ENCODE measurements at regions not wholly inside any gene's neighbourhood (a gene's known extent, or its start where the extent isn't known, plus 50 kb on each side); places are given as distances from the start of the nearest gene placed in this dataset.

GRCh38 chr10:60570896-60571295 is 181.2 kb upstream of the ANK3 start:
- Histone ChIP-seq H3K36me3 (no peaks in the 10 kb centered on the region), H3K9me3 (peaks cover 0 to 7% (median 0%) of the 10 kb centered on the region in 3 donors), H3K4me3 (no peak overlapping the region), H3K27ac (no peak overlapping the region), H3K27me3 (no peaks in the 10 kb centered on the region), H3K4me1 (peaks cover 0 to 15% (median under 1%) of the 10 kb centered on the region in 3 donors)
- TF ChIP-seq, protein P1, sequence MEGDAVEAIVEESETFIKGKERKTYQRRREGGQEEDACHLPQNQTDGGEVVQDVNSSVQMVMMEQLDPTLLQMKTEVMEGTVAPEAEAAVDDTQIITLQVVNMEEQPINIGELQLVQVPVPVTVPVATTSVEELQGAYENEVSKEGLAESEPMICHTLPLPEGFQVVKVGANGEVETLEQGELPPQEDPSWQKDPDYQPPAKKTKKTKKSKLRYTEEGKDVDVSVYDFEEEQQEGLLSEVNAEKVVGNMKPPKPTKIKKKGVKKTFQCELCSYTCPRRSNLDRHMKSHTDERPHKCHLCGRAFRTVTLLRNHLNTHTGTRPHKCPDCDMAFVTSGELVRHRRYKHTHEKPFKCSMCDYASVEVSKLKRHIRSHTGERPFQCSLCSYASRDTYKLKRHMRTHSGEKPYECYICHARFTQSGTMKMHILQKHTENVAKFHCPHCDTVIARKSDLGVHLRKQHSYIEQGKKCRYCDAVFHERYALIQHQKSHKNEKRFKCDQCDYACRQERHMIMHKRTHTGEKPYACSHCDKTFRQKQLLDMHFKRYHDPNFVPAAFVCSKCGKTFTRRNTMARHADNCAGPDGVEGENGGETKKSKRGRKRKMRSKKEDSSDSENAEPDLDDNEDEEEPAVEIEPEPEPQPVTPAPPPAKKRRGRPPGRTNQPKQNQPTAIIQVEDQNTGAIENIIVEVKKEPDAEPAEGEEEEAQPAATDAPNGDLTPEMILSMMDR (IDR thresholded peaks at IDR 0.05) = no peak
- TF ChIP-seq POLR2A (IDR thresholded peaks at IDR 0.05) = no peak
- intact Hi-C loops (cut with DNase I) = no loop called here
- no peak for DNase-seq
- WGBS, 2 donors = 83 to 98% methylated on average over 4 of the region's 4 CpGs

- WGBS, 2 donors = 85% methylated on average over 1 of the region's 1 CpG
These were observed 180.7 kb upstream of the ANK3 start for GRCh38 chr10:60570272-60570865.

DNA sequence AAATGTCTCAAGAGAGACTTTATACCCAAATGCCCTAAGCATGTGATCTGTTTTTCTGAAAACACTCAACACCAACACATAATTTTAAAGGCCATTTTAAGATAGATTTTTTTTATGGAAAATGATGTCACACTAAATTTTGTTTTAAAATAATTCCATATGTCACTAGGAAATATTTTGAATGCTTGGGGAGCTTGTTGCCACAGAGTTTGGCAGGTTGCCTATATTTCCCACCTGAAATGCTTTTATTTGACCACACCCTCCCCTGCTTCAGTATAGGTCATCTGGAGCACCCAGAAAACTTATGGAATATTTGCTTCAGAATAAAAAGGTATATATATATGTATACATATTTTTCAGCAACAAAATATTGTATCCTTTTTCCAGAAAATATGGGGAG is 180.0 kb upstream of the ANK3 start:
- TF ChIP-seq POLR2A (IDR thresholded peaks at IDR 0.05) = no peak
- TF ChIP-seq, protein P1 (IDR thresholded peaks at IDR 0.05) = no peak
- Histone ChIP-seq H3K27ac (no peak overlapping the region), H3K4me1 (peaks cover 0 to 15% (median 0%) of the 10 kb centered on the region in 3 donors), H3K36me3 (no peaks in the 10 kb centered on the region), H3K4me3 (no peak overlapping the region), H3K27me3 (no peaks in the 10 kb centered on the region), H3K9me3 (peaks cover 0 to 7% (median 0%) of the 10 kb centered on the region in 3 donors)
- intact Hi-C loops (cut with DNase I) = no loop called here
- no peak for DNase-seq

More at GRCh38 chr10:60570272-60570865, 180.7 kb upstream of the ANK3 start:
- intact Hi-C loops (cut with DNase I) = no loop called here
- peaks cover 0 to 7% (median 0%) of the 10 kb centered on the region in 3 donors for H3K9me3 ChIP-seq
- no peaks in the 10 kb centered on the region for H3K36me3 ChIP-seq
- no peak for DNase-seq
- no peaks in the 10 kb centered on the region for H3K27me3 ChIP-seq
- peaks cover 0 to 15% (median 0%) of the 10 kb centered on the region in 3 donors for H3K4me1 ChIP-seq
- no peak overlapping the region for H3K4me3 ChIP-seq
- TF ChIP-seq POLR2A (IDR thresholded peaks at IDR 0.05) = no peak
- TF ChIP-seq, protein P1 (IDR thresholded peaks at IDR 0.05) = no peak
- no peak overlapping the region for H3K27ac ChIP-seq

DNA sequence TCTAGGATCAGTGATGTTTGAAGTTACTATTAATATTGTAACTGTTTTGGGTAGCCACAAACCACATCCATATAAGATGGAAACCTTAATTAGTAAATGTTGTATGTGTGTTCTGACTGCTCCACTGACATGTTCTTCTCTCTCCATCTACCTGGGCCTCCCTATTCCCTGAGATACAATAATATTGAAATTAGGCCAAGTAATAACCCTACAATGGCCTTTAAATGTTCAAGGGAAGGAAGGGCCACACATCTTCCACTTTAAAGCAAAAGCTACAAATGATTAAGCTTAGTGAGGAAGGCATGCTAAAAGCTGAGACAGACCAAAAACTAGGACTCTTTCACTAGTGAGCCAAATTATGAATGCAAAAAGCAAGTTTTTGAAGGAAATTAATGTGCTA is 176.4 kb upstream of the ANK3 start:
- Histone ChIP-seq H3K27me3 (no peaks in the 10 kb centered on the region), H3K4me1 (no peaks in the 10 kb centered on the region), H3K27ac (no peak overlapping the region), H3K36me3 (no peaks in the 10 kb centered on the region), H3K9me3 (peaks cover 0 to 7% (median 0%) of the 10 kb centered on the region in 3 donors), H3K4me3 (no peak overlapping the region)
- no peak for DNase-seq
- TF ChIP-seq, protein P1 (IDR thresholded peaks at IDR 0.05) = no peak
- TF ChIP-seq POLR2A (IDR thresholded peaks at IDR 0.05) = no peak
- intact Hi-C loops (cut with DNase I) = no loop called here

- H3K27ac ChIP-seq = no peak overlapping the region
- 70 to 80% methylated on average over 2 of the region's 2 CpGs for WGBS, 2 donors
- no peak for DNase-seq
- TF ChIP-seq, protein P1 (IDR thresholded peaks at IDR 0.05) = no peak
- no peak for TF ChIP-seq POLR2A (IDR thresholded peaks at IDR 0.05)
- no peaks in the 10 kb centered on the region for H3K4me1 ChIP-seq
- H3K9me3 ChIP-seq = peaks cover 0 to 7% (median 0%) of the 10 kb centered on the region in 3 donors
- intact Hi-C loops (cut with DNase I) = no loop called here
- no peaks in the 10 kb centered on the region for H3K27me3 ChIP-seq
- no peak overlapping the region for H3K4me3 ChIP-seq
- H3K36me3 ChIP-seq = no peaks in the 10 kb centered on the region
These were observed 175.8 kb upstream of the ANK3 start for GRCh38 chr10:60565492-60565891.

All from esophagus squamous epithelium (tissue), 5 donors.